HEK293T (cell line): ENCODE measurements at regions not wholly inside any gene's neighbourhood (a gene's known extent, or its start where the extent isn't known, plus 50 kb on each side); places are given as distances from the start of the nearest gene placed in this dataset.

Experiments used
- CTCF ChIA-PET: fragments of 350-600 bp; formaldehyde crosslinking; extraction: SDS; loops from one replicate; lab custom pipeline; 2021; ENCODE audit warnings: antibody characterized with exemption, inconsistent platforms; lab: Yijun Ruan, JAX
- POLR2A ChIA-PET: fragments of 350-600 bp; formaldehyde crosslinking; extraction: SDS; loops from one replicate; lab custom pipeline; 2020; ENCODE audit warnings: antibody characterized with exemption, inconsistent platforms; lab: Yijun Ruan, JAX
- DNase-seq: peaks from one replicate; pipeline ENCODE4 v3.0.0; 2012; ENCODE audit warnings: mixed read lengths; ENCODE audit errors: extremely low spot score
- ARNT ChIP-seq: fragments of 450-650 bp; IDR thresholded peaks from 2 replicates; pipeline ENCODE4 v1.6.1; 2017; ENCODE audit warnings: mild to moderate bottlenecking
- BHLHE40 ChIP-seq: fragments of 450-650 bp; IDR thresholded peaks from 2 replicates; pipeline ENCODE4 v1.6.1; 2016; ENCODE audit warnings: mild to moderate bottlenecking, moderate library complexity, borderline replicate concordance
- CTBP1 ChIP-seq: fragments of 450-650 bp; IDR thresholded peaks from 2 replicates; pipeline ENCODE4 v1.6.1; 2016; ENCODE audit warnings: borderline replicate concordance
- ELF4 ChIP-seq: fragments of 450-650 bp; IDR thresholded peaks from 2 replicates; pipeline ENCODE4 v1.6.1; 2017; ENCODE audit warnings: antibody characterized with exemption
- FOXA1 ChIP-seq: fragments of 450-650 bp; IDR thresholded peaks from 2 replicates; pipeline ENCODE4 v1.6.1; 2016; ENCODE audit warnings: mild to moderate bottlenecking
- FOXK2 ChIP-seq: fragments of 450-650 bp; IDR thresholded peaks from 2 replicates; pipeline ENCODE4 v1.6.1; 2016; ENCODE audit warnings: mild to moderate bottlenecking
- FOXM1 ChIP-seq: fragments of 450-650 bp; IDR thresholded peaks from 2 replicates; pipeline ENCODE4 v1.6.1; 2017; ENCODE audit warnings: mild to moderate bottlenecking, borderline replicate concordance
- HDGF ChIP-seq: fragments of 450-650 bp; IDR thresholded peaks from 2 replicates; pipeline ENCODE4 v1.6.1; 2017; ENCODE audit warnings: antibody characterized with exemption, borderline replicate concordance
- L3MBTL2 ChIP-seq: fragments of 450-650 bp; conservative IDR thresholded peaks from 2 replicates; pipeline ENCODE4 v1.6.1; 2016; ENCODE audit warnings: mild to moderate bottlenecking
- LEF1 ChIP-seq: fragments of 450-650 bp; IDR thresholded peaks from 2 replicates; pipeline ENCODE4 v1.6.1; 2017; ENCODE audit warnings: mild to moderate bottlenecking, borderline replicate concordance
- NFRKB ChIP-seq: fragments of 450-650 bp; IDR thresholded peaks from 2 replicates; pipeline ENCODE4 v1.6.1; 2016; ENCODE audit warnings: mild to moderate bottlenecking, moderate library complexity
- PKNOX1 ChIP-seq: fragments of 450-650 bp; IDR thresholded peaks from 2 replicates; pipeline ENCODE4 v1.6.1; 2016
- SP1 ChIP-seq: fragments of 450-650 bp; IDR thresholded peaks from 2 replicates; pipeline ENCODE4 v1.6.1; 2017
- SUZ12 ChIP-seq: fragments of 450-650 bp; IDR thresholded peaks from 2 replicates; pipeline ENCODE4 v1.6.1; 2016; ENCODE audit warnings: mild to moderate bottlenecking
- TARDBP ChIP-seq: fragments of 450-650 bp; IDR thresholded peaks from 2 replicates; pipeline ENCODE4 v1.6.1; 2016
- ZNF384 ChIP-seq: fragments of 450-650 bp; IDR thresholded peaks from 2 replicates; pipeline ENCODE4 v1.6.1; 2016

GRCh38 chr2:5933669-5934068 is 241.5 kb downstream of the SOX11 start:
- POLR2A ChIA-PET, result no interaction called here
- DNase-seq, result no peak
- no peak for TF ChIP-seq SP1
- no peak for TF ChIP-seq HDGF
- no peak for TF ChIP-seq FOXA1
- no peak for TF ChIP-seq ZNF384
- TF ChIP-seq NFRKB, result no peak
- no peak for TF ChIP-seq L3MBTL2
- no peak for TF ChIP-seq CTBP1
- TF ChIP-seq FOXM1, result no peak
- no peak for TF ChIP-seq ARNT
- TF ChIP-seq LEF1, result no peak
- TF ChIP-seq BHLHE40, result no peak
- no peak for TF ChIP-seq FOXK2
- no peak for TF ChIP-seq PKNOX1
- TF ChIP-seq TARDBP, result no peak
- CTCF ChIA-PET, result no interaction called here

GRCh38 chr2:5937321-5937720 is 245.1 kb downstream of the SOX11 start:
- POLR2A ChIA-PET, result no interaction called here
- CTCF ChIA-PET, result no interaction called here
- DNase-seq, result no peak
- TF ChIP-seq HDGF, result no peak
- TF ChIP-seq BHLHE40, result no peak
- TF ChIP-seq FOXM1, result no peak
- no peak for TF ChIP-seq ARNT
- no peak for TF ChIP-seq LEF1
- TF ChIP-seq PKNOX1, result no peak
- no peak for TF ChIP-seq CTBP1
- no peak for TF ChIP-seq SP1
- no peak for TF ChIP-seq FOXA1
- no peak for TF ChIP-seq ELF4
- no peak for TF ChIP-seq NFRKB
- no peak for TF ChIP-seq SUZ12
- no peak for TF ChIP-seq TARDBP

- no peak for DNase-seq
- TF ChIP-seq NFRKB, result no peak
- no peak for TF ChIP-seq ELF4
- TF ChIP-seq HDGF, result no peak
- TF ChIP-seq L3MBTL2, result no peak
- TF ChIP-seq ARNT, result no peak
- TF ChIP-seq LEF1, result no peak
- TF ChIP-seq PKNOX1, result no peak
- no peak for TF ChIP-seq FOXK2
- TF ChIP-seq FOXA1, result no peak
- no peak for TF ChIP-seq ZNF384
- no peak for TF ChIP-seq BHLHE40
- TF ChIP-seq SUZ12, result no peak
- TF ChIP-seq FOXM1, result no peak
- no peak for TF ChIP-seq SP1
- TF ChIP-seq CTBP1, result no peak
- TF ChIP-seq TARDBP, result no peak
- ChIA-PET CTCF (no interaction called here), POLR2A (no interaction called here)
Observed at GRCh38 chr2:5937851-5938565, 245.8 kb downstream of the SOX11 start.

- DNase-seq, result no peak
- POLR2A ChIA-PET, result no interaction called here
- CTCF ChIA-PET, result no interaction called here
- TF ChIP-seq CTBP1, result no peak
Observed at GRCh38 chr2:5938566-5938896, 246.3 kb downstream of the SOX11 start.

- no peak for DNase-seq
- TF ChIP-seq HDGF (no peak), CTBP1 (no peak), FOXM1 (no peak), ELF4 (no peak), L3MBTL2 (no peak), SP1 (no peak), FOXA1 (no peak), FOXK2 (no peak), SUZ12 (no peak), NFRKB (no peak), TARDBP (no peak), LEF1 (no peak), ARNT (no peak), BHLHE40 (no peak), ZNF384 (no peak), PKNOX1 (no peak)
- POLR2A ChIA-PET, result no interaction called here
- CTCF ChIA-PET, result no interaction called here
Observed at GRCh38 chr2:5939553-5939952, 247.4 kb downstream of the SOX11 start.
